H1 (cell line): ENCODE measurements at regions not wholly inside any gene's neighbourhood (a gene's known extent, or its start where the extent isn't known, plus 50 kb on each side); places are given as distances from the start of the nearest gene placed in this dataset.

Experiments
- CTCF ChIA-PET: fragments of 300-600 bp; sonication (Branson Sonifier 250); formaldehyde crosslinking; loops from one replicate; lab custom pipeline; 2021; ENCODE audit not compliant: partially characterized antibody; lab: Charles Lee
- POLR2A ChIA-PET: fragments of 300-600 bp; sonication (Branson Sonifier 250); formaldehyde crosslinking; loops from one replicate; lab custom pipeline; 2021; ENCODE audit warnings: inconsistent platforms; ENCODE audit not compliant: partially characterized antibody; lab: Charles Lee
- DNase-seq, 2 experiments: peaks; one replicate each; pipeline versions ENCODE4 v3.0.0 to v3.0.0-alpha.2; 2010 to 2022; ENCODE audit warnings: low spot score in 2 of 2, low read depth in 1 of 2, mixed read lengths in 1 of 2
- FAIRE-seq: peaks from 2 replicates; lab custom pipeline; 2011; peaks lifted over from hg19 to GRCh38; lab: Jason Lieb, UNC
- H2AFZ ChIP-seq: 2 replicates; pipeline ENCODE4 v1.8.1; 2012; ENCODE audit warnings: low read length, inconsistent platforms
- H2AK5ac ChIP-seq: 2 replicates; pipeline ENCODE4 v1.6.1; 2013; ENCODE audit warnings: low read depth, low read length
- H2BK120ac ChIP-seq: replicated peaks from 2 replicates; pipeline ENCODE3; 2013; ENCODE audit warnings: low read depth, low read length, inconsistent platforms
- H2BK12ac ChIP-seq: 2 replicates; pipeline ENCODE4 v1.6.1; 2013; ENCODE audit warnings: low read depth, low read length
- H2BK15ac ChIP-seq: 2 replicates; pipeline ENCODE4 v1.6.1; 2013; ENCODE audit warnings: low read length
- H2BK20ac ChIP-seq: 2 replicates; pipeline ENCODE4 v1.6.1; 2013; ENCODE audit warnings: low read length
- H2BK5ac ChIP-seq: 2 replicates; pipeline ENCODE4 v1.6.1; 2013; ENCODE audit warnings: low read depth, low read length
- H3K14ac ChIP-seq: 2 replicates; pipeline ENCODE4 v1.6.1; 2013; ENCODE audit warnings: inconsistent platforms; ENCODE audit not compliant: insufficient read length
- H3K18ac ChIP-seq: 2 replicates; pipeline ENCODE4 v1.6.1; 2013; ENCODE audit warnings: low read length; ENCODE audit errors: extremely low read depth
- H3K23ac ChIP-seq: 2 replicates; pipeline ENCODE4 v1.6.1; 2013; ENCODE audit warnings: inconsistent platforms; ENCODE audit not compliant: insufficient read length
- H3K23me2 ChIP-seq: 2 replicates; pipeline ENCODE4 v1.6.1; 2013; ENCODE audit warnings: low read depth, low read length
- H3K27ac ChIP-seq: 2 replicates; pipeline ENCODE4 v1.6.1; 2011; ENCODE audit warnings: low read depth, low read length, inconsistent platforms
- H3K27me3 ChIP-seq, 4 experiments: replicated peaks in 1 of 4; 1 replicate in 1 of 4; 2 replicates in 3 of 4; pipeline versions ENCODE4 v1.6.1 to v1.8.1; 2011 to 2013; ENCODE audit warnings: low read length in 3 of 4, mild to moderate bottlenecking in 3 of 4, inconsistent platforms in 2 of 4, mixed read lengths in 2 of 4, moderate library complexity in 1 of 4; ENCODE audit not compliant: control insufficient read depth in 3 of 4, insufficient read depth in 3 of 4; ENCODE audit errors: extremely low read depth in 1 of 4
- H3K36me3 ChIP-seq, 4 experiments: 2 replicates each; pipeline versions ENCODE4 v1.6.1 to v1.8.1; 2011 to 2013; ENCODE audit warnings: mild to moderate bottlenecking in 4 of 4, low read length in 3 of 4, moderate library complexity in 2 of 4, control low read depth in 1 of 4, inconsistent platforms in 1 of 4; ENCODE audit not compliant: insufficient read depth in 4 of 4, control insufficient read depth in 2 of 4
- H3K4ac ChIP-seq: replicated peaks from 2 replicates; pipeline ENCODE3; 2013; ENCODE audit warnings: low read length, low read depth, mixed read lengths, inconsistent platforms; ENCODE audit not compliant: insufficient read length
- H3K4me1 ChIP-seq, 4 experiments: replicated peaks in 1 of 4; 1 replicate in 1 of 4; 2 replicates in 3 of 4; pipeline versions ENCODE4 v1.6.1 to v1.8.1; 2011 to 2013; ENCODE audit warnings: low read length in 3 of 4, inconsistent platforms in 2 of 4, mixed read lengths in 1 of 4; ENCODE audit not compliant: insufficient read depth in 4 of 4, control insufficient read depth in 3 of 4
- H3K4me2 ChIP-seq, 2 experiments: 2 replicates each; pipeline versions ENCODE4 v1.6.1 to v1.8.1; 2011 to 2013; ENCODE audit warnings: low read depth in 2 of 2, low read length in 2 of 2, control low read depth in 1 of 2, inconsistent platforms in 1 of 2, mild to moderate bottlenecking in 1 of 2; ENCODE audit not compliant: insufficient read depth in 1 of 2
- H3K4me3 ChIP-seq, 4 experiments: fragments of 200-600, 300-600 bp in 1 of 4; sonication (generic), shearing (Covaris generic), sonication (Bioruptor Twin) in 1 of 4; 2 replicates each; pipeline versions ENCODE4 v1.5.1 to v1.8.1; 2011 to 2016; ENCODE audit warnings: low read length in 4 of 4, low read depth in 3 of 4, control low read depth in 2 of 4, inconsistent platforms in 2 of 4, mild to moderate bottlenecking in 2 of 4, mixed read lengths in 1 of 4, moderate library complexity in 1 of 4; ENCODE audit not compliant: insufficient read depth in 2 of 4; ENCODE audit errors: extremely low read depth in 1 of 4
- H3K56ac ChIP-seq: replicated peaks from 2 replicates; pipeline ENCODE3; 2013; ENCODE audit warnings: low read depth, mild to moderate bottlenecking, mixed read lengths, low read length, inconsistent platforms; ENCODE audit not compliant: insufficient read length
- H3K79me1 ChIP-seq: 2 replicates; pipeline ENCODE4 v1.6.1; 2013; ENCODE audit warnings: low read depth, low read length, control low read depth
- H3K79me2 ChIP-seq, 2 experiments: 2 replicates each; pipeline versions ENCODE4 v1.6.1 to v1.8.1; 2012 to 2013; ENCODE audit warnings: low read length in 2 of 2, mild to moderate bottlenecking in 2 of 2, inconsistent platforms in 1 of 2; ENCODE audit not compliant: insufficient read depth in 2 of 2, control insufficient read depth in 1 of 2
- H3K9ac ChIP-seq, 4 experiments: replicated peaks in 1 of 4; 1 replicate in 1 of 4; 2 replicates in 3 of 4; pipeline versions ENCODE4 v1.6.1 to v1.8.1; 2011 to 2013; ENCODE audit warnings: low read depth in 3 of 4, low read length in 3 of 4, control low read depth in 2 of 4, mild to moderate bottlenecking in 2 of 4, moderate library complexity in 2 of 4, inconsistent platforms in 1 of 4; ENCODE audit errors: extremely low read depth in 1 of 4
- H3K9me3 ChIP-seq, 2 experiments: 2 replicates each; pipeline versions ENCODE4 v1.6.1 to v1.8.1; 2012 to 2013; ENCODE audit warnings: mild to moderate bottlenecking in 2 of 2, moderate library complexity in 2 of 2, control low read depth in 1 of 2, inconsistent platforms in 1 of 2, low read depth in 1 of 2, low read length in 1 of 2, mixed read lengths in 1 of 2; ENCODE audit not compliant: insufficient read depth in 2 of 2
- H4K20me1 ChIP-seq, 2 experiments: replicated peaks in 1 of 2; 2 replicates each; pipeline versions ENCODE3 to v1.8.1; 2011 to 2013; ENCODE audit warnings: inconsistent platforms in 2 of 2, low read length in 2 of 2, mild to moderate bottlenecking in 1 of 2; ENCODE audit not compliant: insufficient read depth in 2 of 2, control insufficient read depth in 1 of 2
- H4K5ac ChIP-seq: 2 replicates; pipeline ENCODE4 v1.6.1; 2013; ENCODE audit warnings: low read length, low read depth, mixed read lengths, inconsistent platforms; ENCODE audit not compliant: insufficient read length
- H4K8ac ChIP-seq: 2 replicates; pipeline ENCODE4 v1.8.0; 2013; ENCODE audit warnings: mild to moderate bottlenecking, moderate library complexity, low read length, inconsistent platforms; ENCODE audit not compliant: insufficient read depth; ENCODE audit errors: extremely low read depth
- H4K91ac ChIP-seq: replicated peaks from 2 replicates; pipeline ENCODE3; 2013; ENCODE audit warnings: low read length, mixed read lengths, inconsistent platforms; ENCODE audit not compliant: insufficient read length
- CBX5 ChIP-seq: fragments of 300-800, 300-1000 bp; sonication (generic); IDR thresholded peaks from 2 replicates; pipeline ENCODE4 v1.7.1; 2016; ENCODE audit warnings: antibody characterized with exemption, low read length, low read depth
- CHD2 ChIP-seq: IDR thresholded peaks from 2 replicates; pipeline ENCODE4 v1.6.1; 2012; ENCODE audit warnings: low read length, improper control_type of control experiment
- EP300 ChIP-seq, 2 experiments: IDR thresholded peaks; 1 replicate in 1 of 2; 2 replicates in 1 of 2; pipeline ENCODE4 v1.6.1; 2011 to 2012; ENCODE audit warnings: low read depth in 2 of 2, low read length in 2 of 2, mild to moderate bottlenecking in 2 of 2, borderline replicate concordance in 1 of 2, inconsistent platforms in 1 of 2, moderate library complexity in 1 of 2
- FOSL1 ChIP-seq: IDR thresholded peaks from 2 replicates; pipeline ENCODE4 v1.6.1; 2011; ENCODE audit warnings: mild to moderate bottlenecking, low read depth, low read length, moderate library complexity; ENCODE audit not compliant: insufficient read depth
- GTF2F1 ChIP-seq: IDR thresholded peaks from 2 replicates; pipeline ENCODE4 v1.6.1; 2012; ENCODE audit warnings: low read depth, low read length, improper control_type of control experiment, borderline replicate concordance
- MAFK ChIP-seq: IDR thresholded peaks from 2 replicates; pipeline ENCODE4 v1.6.1; 2012; ENCODE audit warnings: low read depth, mild to moderate bottlenecking, improper control_type of control experiment, low read length
- MAX ChIP-seq: IDR thresholded peaks from 2 replicates; pipeline ENCODE4 v1.6.1; 2012; ENCODE audit warnings: inconsistent platforms
- NANOG ChIP-seq: IDR thresholded peaks from 2 replicates; pipeline ENCODE4 v1.6.1; 2011; ENCODE audit warnings: low read length, low read depth, mild to moderate bottlenecking, inconsistent platforms; ENCODE audit not compliant: insufficient read depth, poor library complexity, severe bottlenecking
- POU5F1 ChIP-seq: IDR thresholded peaks from 2 replicates; pipeline ENCODE4 v1.6.1; 2011; ENCODE audit warnings: low read depth, mild to moderate bottlenecking, low read length, moderate library complexity
- RFX5 ChIP-seq: IDR thresholded peaks from 2 replicates; pipeline ENCODE4 v1.6.1; 2011; ENCODE audit warnings: low read depth, low read length, improper control_type of control experiment, borderline replicate concordance
- RXRA ChIP-seq: IDR thresholded peaks from 2 replicates; pipeline ENCODE4 v1.6.1; 2011; ENCODE audit warnings: low read depth, mild to moderate bottlenecking, low read length, moderate library complexity; ENCODE audit not compliant: insufficient read depth
- SP2 ChIP-seq: IDR thresholded peaks from 2 replicates; pipeline ENCODE4 v1.6.1; 2012; ENCODE audit warnings: mild to moderate bottlenecking, low read length, inconsistent platforms
- SP4 ChIP-seq: IDR thresholded peaks from 2 replicates; pipeline ENCODE4 v1.6.1; 2012; ENCODE audit warnings: low read length, inconsistent platforms
- TCF12 ChIP-seq: IDR thresholded peaks from 2 replicates; pipeline ENCODE4 v1.6.1; 2011; ENCODE audit warnings: low read depth, mild to moderate bottlenecking, low read length
- WGBS, 2 experiments: shearing (Covaris generic) in 1 of 2; methylation state at CpG; one replicate each; pipeline versions ENCODE4 v1.1.6 to v1.1.7; 2013 to 2015; ENCODE audit warnings: low lambda C conversion rate in 2 of 2, mixed read lengths in 2 of 2, inconsistent platforms in 1 of 2, low coverage in 1 of 2, missing lambda C conversion rate in 1 of 2; ENCODE audit not compliant: insufficient replicate concordance in 2 of 2, insufficient coverage in 1 of 2, insufficient read length in 1 of 2; ENCODE audit errors: extremely low coverage in 1 of 2, missing lambda C conversion rate in 1 of 2; 5-methylcytosine and 5-hydroxymethylcytosine counted together

DNA sequence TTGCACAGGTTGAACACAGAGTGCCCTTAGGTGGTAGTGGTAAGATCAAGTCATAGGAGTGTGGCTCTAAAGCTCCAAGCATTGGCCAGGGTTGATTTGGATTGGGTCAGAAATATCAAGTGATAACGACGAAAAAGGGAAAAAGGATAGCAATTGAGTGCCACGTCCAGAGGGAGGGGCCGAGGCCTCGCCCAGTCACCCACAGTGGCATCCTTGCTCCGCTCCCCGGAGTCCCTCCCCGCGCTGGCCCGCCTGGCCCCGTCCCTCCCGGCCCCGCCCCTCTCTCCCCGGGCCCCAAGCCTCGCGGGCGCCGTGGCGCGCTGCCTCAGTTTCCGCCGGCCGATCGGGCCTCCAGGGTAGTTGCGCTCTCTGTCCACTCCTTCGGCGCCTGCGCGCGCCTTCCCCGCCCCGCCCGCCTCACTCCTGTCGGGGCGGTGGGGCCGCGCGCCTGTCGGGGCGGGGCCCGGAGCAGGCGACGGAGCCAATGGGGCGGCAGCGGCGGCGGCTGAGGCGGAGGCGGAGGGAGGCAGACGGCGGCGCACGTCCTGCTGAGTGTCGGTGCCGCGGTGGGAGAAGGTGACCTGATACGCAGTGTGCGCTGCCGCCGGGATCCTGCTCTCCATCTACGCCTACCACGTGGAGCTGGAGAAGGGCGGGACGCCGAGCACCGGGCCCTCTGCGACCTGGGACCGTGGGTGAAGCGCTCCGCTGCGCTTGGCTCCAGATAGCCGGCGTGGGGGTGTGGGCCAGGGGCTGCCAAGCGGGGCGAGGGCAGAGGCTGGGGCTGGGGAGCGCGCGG lies 209.1 kb upstream of the ZNF722 start:
- no peak overlapping the region for H3K18ac ChIP-seq
- no peaks in the 10 kb centered on the region for H3K4me1 ChIP-seq
- ChIA-PET POLR2A (no interaction called here), CTCF (no interaction called here)
- no peak overlapping the region for H4K91ac ChIP-seq
- no peak overlapping the region for H3K4me2 ChIP-seq
- DNase-seq (no peak), FAIRE-seq (no peak)
- no peak overlapping the region for H3K9ac ChIP-seq
- no peaks in the 10 kb centered on the region for H3K79me2 ChIP-seq
- H2BK5ac ChIP-seq, result no peak overlapping the region
- no peak overlapping the region for H2BK12ac ChIP-seq
- H3K23me2 ChIP-seq, result no peaks in the 10 kb centered on the region
- no peak overlapping the region for H2BK120ac ChIP-seq
- no peaks in the 10 kb centered on the region for H3K79me1 ChIP-seq
- no peak overlapping the region for H3K14ac ChIP-seq
- no peak overlapping the region for H2AK5ac ChIP-seq
- peaks cover 2 to 48% of the 10 kb centered on the region in 2 experiments; a peak in 2 of 4 replicates for H3K9me3 ChIP-seq
- H3K27me3 ChIP-seq, result no peaks in the 10 kb centered on the region
- H3K36me3 ChIP-seq, result peaks cover 0 to 2% (median 0%) of the 10 kb centered on the region in 4 experiments; a peak in 1 of 8 replicates
- H3K4ac ChIP-seq, result no peak overlapping the region
- no peak overlapping the region for H3K23ac ChIP-seq
- H2BK20ac ChIP-seq, result no peak overlapping the region
- WGBS, 2 experiments, result 97% methylated on average over 18 of the region's 78 CpGs; no CpG with 5 or more reads in 1 of the 2 experiments
- no peak overlapping the region for H4K8ac ChIP-seq
- no peak overlapping the region for H4K5ac ChIP-seq
- no peak overlapping the region for H3K56ac ChIP-seq
- no peak overlapping the region for H2BK15ac ChIP-seq
- no peaks in the 10 kb centered on the region for H4K20me1 ChIP-seq
- H3K4me3 ChIP-seq, result no peak overlapping the region
- H3K27ac ChIP-seq, result no peak overlapping the region
- no peak overlapping the region for H2AFZ ChIP-seq
- TF ChIP-seq TCF12 (no peak), NANOG (no peak), EP300 (IDR thresholded peaks at IDR 0.05; ENCODE audit: borderline replicate concordance in 1 of 2, low read depth in 2 of 2, low read length in 2 of 2) (no peak), SP2 (no peak), FOSL1 (no peak), MAFK (no peak), GTF2F1 (no peak), POU5F1 (no peak), SP4 (no peak), MAX (no peak), RFX5 (no peak), RXRA (no peak), CBX5 (no peak), CHD2 (no peak)
